Ectodermal cell (in vitro differentiated cells): ENCODE measurements at regions not wholly inside any gene's neighbourhood (a gene's known extent, or its start where the extent isn't known, plus 50 kb on each side); places are given as distances from the start of the nearest gene placed in this dataset.
"Not testable (repeated sequence)": the region's sequence is repeated elsewhere in the genome, so short reads cannot be mapped to it uniquely, and the experiment has no call there.

Source experiments
- H3K27ac ChIP-seq: 2 replicates; pipeline ENCODE4 v1.7.0; 2013; ENCODE audit warnings: mild to moderate bottlenecking, low read depth, low read length; ENCODE audit not compliant: insufficient read depth, poor library complexity, severe bottlenecking
- H3K27me3 ChIP-seq: 2 replicates; pipeline ENCODE4 v1.7.0; 2013; ENCODE audit warnings: mild to moderate bottlenecking, low read length; ENCODE audit not compliant: insufficient read depth, control insufficient read depth, poor library complexity, severe bottlenecking
- H3K36me3 ChIP-seq: one replicate; pipeline ENCODE4 v1.7.0; 2013; ENCODE audit warnings: low read length; ENCODE audit not compliant: control insufficient read depth, insufficient read depth
- H3K4me1 ChIP-seq: one replicate; pipeline ENCODE4 v1.7.0; 2013; ENCODE audit warnings: low read length; ENCODE audit not compliant: control insufficient read depth, insufficient read depth
- H3K4me3 ChIP-seq: 2 replicates; pipeline ENCODE4 v1.7.0; 2013; ENCODE audit warnings: low read depth, low read length, control low read depth; ENCODE audit not compliant: insufficient read depth
- H3K9me3 ChIP-seq: 2 replicates; pipeline ENCODE4 v1.7.0; 2013; ENCODE audit warnings: mild to moderate bottlenecking, low read length, moderate library complexity; ENCODE audit not compliant: control insufficient read depth
- WGBS, 2 experiments: methylation state at CpG; one replicate each; pipeline ENCODE4 v1.1.7; 2013; ENCODE audit warnings: missing lambda C conversion rate in 2 of 2; 5-methylcytosine and 5-hydroxymethylcytosine counted together

DNA sequence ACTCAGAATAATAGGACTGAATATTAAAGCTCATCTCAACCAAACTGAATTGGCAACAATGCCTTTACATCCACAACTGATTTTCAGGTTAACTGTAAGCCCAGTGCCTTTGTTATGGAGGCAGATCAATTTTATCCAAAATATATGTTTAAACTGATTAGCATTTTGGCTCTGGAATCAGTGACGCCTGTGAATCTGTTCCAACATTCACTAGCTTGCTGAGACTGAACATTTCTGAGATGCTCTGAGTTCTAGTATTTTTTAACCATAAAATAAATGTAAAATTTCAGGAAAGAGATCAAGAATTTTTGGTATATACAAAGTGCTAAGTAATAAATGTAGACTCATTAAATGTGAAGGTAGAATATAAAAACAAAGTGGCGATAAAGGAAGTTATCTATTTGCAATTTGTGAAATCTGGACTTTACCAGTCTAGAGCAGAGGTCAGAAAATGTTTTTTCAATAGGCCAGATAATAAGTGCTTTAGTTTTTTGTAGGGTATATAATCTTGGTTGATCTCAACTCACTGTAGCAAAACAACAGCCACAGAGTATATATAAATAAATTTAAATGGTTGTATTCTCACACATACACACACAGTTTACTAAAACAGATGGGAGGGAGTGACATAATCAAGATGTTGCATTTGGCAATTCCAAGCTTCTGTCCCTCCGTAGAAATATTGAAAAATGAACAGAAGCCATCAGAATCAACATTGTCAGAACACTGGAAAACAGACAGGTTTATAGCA, 560.3 kb downstream of the ZWINT start:
- Histone ChIP-seq H3K9me3 (no peaks in the 10 kb centered on the region), H3K4me1 (no peaks in the 10 kb centered on the region), H3K27ac (no peak overlapping the region), H3K27me3 (no peaks in the 10 kb centered on the region), H3K36me3 (no peaks in the 10 kb centered on the region), H3K4me3 (no peak overlapping the region)
- WGBS, 2 experiments, result 92 to 93% methylated on average over 3 of the region's 3 CpGs

DNA sequence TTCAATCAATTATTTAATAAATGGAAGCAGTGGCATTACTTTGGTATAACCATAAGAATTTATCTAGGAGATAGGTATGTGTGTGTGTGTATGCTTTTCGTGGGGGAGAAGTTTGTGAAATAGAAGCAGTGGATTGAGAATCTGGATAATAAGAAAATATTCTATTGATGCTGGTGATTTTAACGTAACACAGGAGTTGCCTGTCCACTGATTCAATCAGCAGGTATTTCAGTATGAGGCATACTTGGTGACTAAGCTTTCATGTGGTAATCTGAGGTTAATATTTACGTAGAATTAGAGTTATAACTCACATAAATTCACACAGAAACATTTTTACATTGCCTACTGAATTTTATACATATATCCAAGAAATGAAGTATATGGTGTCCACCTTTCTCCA, 568.0 kb downstream of the ZWINT start:
- no peak overlapping the region for H3K27ac ChIP-seq
- H3K9me3 ChIP-seq, result no peaks in the 10 kb centered on the region
- WGBS, 2 experiments, result 93 to 95% methylated on average over 2 of the region's 3 CpGs
- no peaks in the 10 kb centered on the region for H3K27me3 ChIP-seq
- H3K36me3 ChIP-seq, result no peaks in the 10 kb centered on the region
- H3K4me1 ChIP-seq, result no peaks in the 10 kb centered on the region
- no peak overlapping the region for H3K4me3 ChIP-seq

DNA sequence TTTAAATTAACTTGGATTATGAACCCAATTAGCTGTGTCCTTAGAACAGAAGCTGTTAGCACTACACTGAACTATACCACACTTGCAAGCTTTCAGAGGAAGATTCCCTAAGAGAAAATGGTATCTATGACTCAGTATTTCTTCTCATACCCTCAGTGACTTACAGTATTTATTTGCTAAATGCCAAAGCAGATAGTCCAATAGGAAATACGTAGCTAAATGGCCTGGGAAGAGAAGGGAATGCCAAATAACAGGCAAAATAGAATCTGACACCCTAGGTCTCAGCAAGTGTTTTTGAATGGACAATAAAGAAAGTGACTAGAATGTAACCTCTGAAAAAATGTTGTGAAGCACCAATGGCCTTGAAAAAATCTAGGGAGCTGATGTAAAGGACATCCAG, 570.8 kb downstream of the ZWINT start:
- not testable (repeated sequence) for H3K4me3 ChIP-seq, H3K36me3 ChIP-seq, H3K4me1 ChIP-seq, H3K27me3 ChIP-seq, H3K9me3 ChIP-seq, H3K27ac ChIP-seq
- WGBS, 2 experiments, result 91 to 100% methylated on average over 1 of the region's 1 CpG

DNA sequence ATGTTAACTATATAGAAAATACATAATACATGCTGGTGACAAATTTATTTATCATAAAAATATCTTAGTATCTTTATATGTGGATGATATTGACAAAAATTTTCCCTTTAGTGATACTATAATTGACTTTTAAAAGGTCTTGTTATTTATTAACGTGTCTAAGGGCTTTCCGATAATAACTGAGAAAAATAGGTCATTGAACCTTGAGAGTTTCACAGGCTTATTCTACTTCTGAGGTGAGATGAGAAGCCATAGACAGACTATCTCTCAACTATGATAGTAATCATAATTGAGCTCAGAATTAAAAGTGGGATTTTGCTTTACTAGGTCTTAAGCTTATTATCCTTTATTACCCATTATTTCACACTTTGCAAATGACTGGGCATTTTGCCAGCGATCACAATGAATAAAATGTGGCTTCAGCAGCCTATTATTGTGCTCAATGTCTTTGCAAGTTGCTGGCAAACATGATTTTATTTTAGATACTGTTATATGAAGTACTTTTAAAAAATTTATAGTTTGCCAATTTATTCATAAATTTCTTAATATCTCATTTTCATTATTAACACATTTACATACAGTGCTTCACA, 574.5 kb downstream of the ZWINT start:
- Histone ChIP-seq H3K27ac (no peak overlapping the region), H3K4me1 (no peaks in the 10 kb centered on the region), H3K27me3 (no peaks in the 10 kb centered on the region), H3K9me3 (no peaks in the 10 kb centered on the region), H3K36me3 (no peaks in the 10 kb centered on the region), H3K4me3 (no peak overlapping the region)
- WGBS, 2 experiments, result 95 to 100% methylated on average over 1 to 3 of the region's 3 CpGs

DNA sequence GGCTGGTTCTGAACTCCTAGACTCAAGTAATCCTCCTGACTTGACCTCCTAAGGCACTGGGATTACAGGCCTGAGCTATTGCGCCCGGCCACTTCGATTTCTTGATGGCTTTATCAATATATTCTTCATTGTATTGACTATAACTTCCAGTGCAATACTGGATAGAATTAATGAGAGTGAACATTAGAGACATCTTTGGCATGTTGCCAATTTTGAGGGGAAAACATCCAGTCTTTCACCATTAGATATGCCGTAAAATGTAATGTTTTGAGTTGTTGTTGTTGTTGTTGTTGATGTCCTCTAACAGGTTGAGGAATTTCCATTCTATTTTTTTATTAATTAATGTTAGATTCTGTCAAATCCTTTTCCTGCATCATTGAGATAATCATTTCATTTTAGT, 578.9 kb downstream of the ZWINT start:
- Histone ChIP-seq H3K27me3 (no peaks in the 10 kb centered on the region), H3K4me3 (no peak overlapping the region), H3K27ac (no peak overlapping the region), H3K4me1 (no peaks in the 10 kb centered on the region), H3K36me3 (no peaks in the 10 kb centered on the region), H3K9me3 (no peaks in the 10 kb centered on the region)
- WGBS, 2 experiments, result 95% methylated on average over 4 of the region's 4 CpGs; no CpG with 5 or more reads in 1 of the 2 experiments

DNA sequence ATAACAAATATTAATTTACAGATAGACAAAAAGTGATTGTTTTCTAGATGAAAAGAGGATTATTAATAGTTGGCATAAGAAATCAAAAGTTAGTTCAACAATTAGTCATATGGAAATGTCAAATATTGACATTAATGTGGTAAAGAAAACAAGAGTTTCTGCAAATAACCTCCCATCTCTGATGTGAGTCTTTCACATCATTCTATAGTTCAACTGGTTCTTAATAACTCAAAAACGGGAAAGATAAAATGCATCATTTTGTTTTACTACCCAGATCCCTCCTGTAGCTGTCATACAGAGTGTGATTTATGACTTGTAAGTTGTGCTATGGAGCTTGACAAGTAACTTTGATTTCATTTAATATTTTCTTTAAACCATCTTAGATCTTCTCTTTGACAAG, 594.8 kb downstream of the ZWINT start:
- Histone ChIP-seq H3K4me3 (no peak overlapping the region), H3K27ac (no peak overlapping the region), H3K9me3 (no peaks in the 10 kb centered on the region), H3K36me3 (no peaks in the 10 kb centered on the region), H3K4me1 (no peaks in the 10 kb centered on the region), H3K27me3 (no peaks in the 10 kb centered on the region)
- WGBS, 2 experiments, result 100% methylated on average over 1 of the region's 1 CpG; no CpG with 5 or more reads in 1 of the 2 experiments

DNA sequence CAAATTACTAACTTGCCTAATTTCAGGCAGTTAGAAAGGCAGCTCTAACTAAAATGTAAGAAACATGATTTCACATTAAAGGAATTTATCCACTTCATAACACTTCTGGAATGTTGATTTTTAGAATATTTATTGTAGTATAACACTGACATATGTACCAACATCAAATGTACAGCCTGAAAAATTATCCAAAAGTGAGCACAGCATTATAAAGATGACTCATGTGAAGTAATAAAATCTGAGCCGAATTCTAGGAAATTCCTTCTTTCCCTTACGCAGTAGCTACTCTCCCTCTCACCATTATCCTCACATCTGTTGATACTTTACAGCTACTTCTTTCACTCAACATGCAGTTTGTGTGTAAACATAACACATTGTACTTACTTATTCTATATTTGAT, 610.6 kb downstream of the ZWINT start:
- Histone ChIP-seq H3K4me1 (peaks cover 12% of the 10 kb centered on the region), H3K4me3 (no peak overlapping the region), H3K9me3 (no peaks in the 10 kb centered on the region), H3K27ac (no peak overlapping the region), H3K36me3 (no peaks in the 10 kb centered on the region), H3K27me3 (no peaks in the 10 kb centered on the region)
- 91 to 100% methylated on average over 2 of the region's 2 CpGs for WGBS, 2 experiments

DNA sequence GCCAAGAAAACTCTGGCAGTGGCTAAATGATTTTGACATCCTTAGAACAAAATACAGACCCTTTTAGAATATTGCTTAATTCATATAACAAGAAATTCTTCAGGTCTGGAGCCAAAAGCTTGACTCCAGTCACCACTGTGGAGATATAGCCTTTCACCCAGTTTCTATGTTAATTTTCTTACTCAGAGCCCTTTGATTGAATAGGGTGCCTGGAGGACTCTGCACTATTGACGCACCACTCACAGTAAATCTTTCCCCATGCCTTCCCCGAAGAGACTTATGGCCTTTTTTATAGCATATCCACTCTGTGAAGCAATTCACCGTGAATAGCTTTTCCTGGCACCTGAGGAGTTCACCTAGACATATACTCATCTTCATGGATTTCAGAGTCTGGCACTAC, 613.8 kb downstream of the ZWINT start:
- WGBS, 2 experiments, result 59 to 68% methylated on average over 3 of the region's 3 CpGs
- H3K27ac ChIP-seq, result no peak overlapping the region
- no peak overlapping the region for H3K4me3 ChIP-seq
- H3K9me3 ChIP-seq, result no peaks in the 10 kb centered on the region
- H3K27me3 ChIP-seq, result no peaks in the 10 kb centered on the region
- H3K4me1 ChIP-seq, result peaks cover 12% of the 10 kb centered on the region
- no peaks in the 10 kb centered on the region for H3K36me3 ChIP-seq

DNA sequence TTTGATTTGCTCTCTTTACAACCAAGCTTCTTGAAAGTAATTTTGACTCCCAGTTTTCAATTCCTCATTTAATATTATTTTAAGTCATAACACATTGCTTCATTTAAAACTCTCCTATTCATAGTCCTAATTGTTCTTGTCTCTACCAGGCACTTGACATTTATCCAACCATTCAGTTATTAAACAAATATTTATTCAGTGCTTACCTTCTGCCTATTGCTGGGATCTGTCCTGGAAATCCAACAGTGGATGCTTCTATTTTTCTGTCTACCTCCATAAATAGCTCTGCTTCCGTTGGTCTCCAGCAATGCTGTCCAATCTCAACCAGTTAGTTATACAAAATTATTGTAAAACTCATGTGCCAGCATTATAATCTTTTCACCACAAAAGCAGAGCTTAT, 615.1 kb downstream of the ZWINT start:
- no peaks in the 10 kb centered on the region for H3K27me3 ChIP-seq
- no peaks in the 10 kb centered on the region for H3K9me3 ChIP-seq
- no peak overlapping the region for H3K27ac ChIP-seq
- H3K4me1 ChIP-seq, result peaks cover 12% of the 10 kb centered on the region
- 93 to 94% methylated on average over 1 of the region's 1 CpG for WGBS, 2 experiments
- H3K4me3 ChIP-seq, result no peak overlapping the region
- H3K36me3 ChIP-seq, result no peaks in the 10 kb centered on the region

DNA sequence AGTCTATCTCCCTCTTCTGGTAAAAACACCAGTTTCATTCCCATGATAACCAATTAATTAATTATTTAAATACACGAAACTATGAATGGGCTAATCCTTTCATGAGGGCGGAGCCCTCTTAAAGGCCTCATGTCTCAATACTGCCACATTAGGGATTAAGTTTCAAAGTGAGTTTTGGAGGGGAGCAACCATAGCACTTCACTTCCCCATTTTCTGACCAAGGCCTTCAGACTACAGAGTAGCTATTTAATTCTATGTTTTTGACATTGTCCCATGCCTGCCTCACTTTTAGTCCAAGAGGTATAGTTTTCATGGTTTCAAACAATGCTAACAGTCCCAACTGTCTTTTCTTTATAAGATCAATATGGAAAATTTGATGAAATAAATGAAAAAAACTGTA, 618.6 kb downstream of the ZWINT start:
- Histone ChIP-seq H3K36me3 (no peaks in the 10 kb centered on the region), H3K27me3 (no peaks in the 10 kb centered on the region), H3K4me1 (peaks cover 13% of the 10 kb centered on the region), H3K9me3 (no peaks in the 10 kb centered on the region), H3K27ac (no peak overlapping the region), H3K4me3 (no peak overlapping the region)
- 91 to 94% methylated on average over 2 of the region's 2 CpGs for WGBS, 2 experiments
